Loucy (cell line): ENCODE measurements at regions not wholly inside any gene's neighbourhood (a gene's known extent, or its start where the extent isn't known, plus 50 kb on each side); places are given as distances from the start of the nearest gene placed in this dataset.

Source experiments
- H2AFZ ChIP-seq: fragments of 200-600 bp; sonication (generic); 2 replicates; pipeline ENCODE4 v1.6.0; 2016; ENCODE audit warnings: antibody characterized with exemption, mild to moderate bottlenecking, low read length, moderate library complexity
- H3F3A ChIP-seq: fragments of 200-600 bp; 2 replicates; pipeline ENCODE4 v1.6.0; 2016; ENCODE audit warnings: antibody characterized with exemption, low read depth, mild to moderate bottlenecking
- H3K27me3 ChIP-seq: fragments of 200-600 bp; sonication (generic); 2 replicates; pipeline ENCODE4 v1.6.1; 2014; ENCODE audit warnings: low read length, mild to moderate bottlenecking; ENCODE audit not compliant: insufficient read depth, poor library complexity, severe bottlenecking
- H3K36me3 ChIP-seq: fragments of 200-600 bp; sonication (generic); 2 replicates; pipeline ENCODE4 v1.6.1; 2016; ENCODE audit warnings: low read length; ENCODE audit not compliant: insufficient read depth
- H3K4me1 ChIP-seq: fragments of 200-600 bp; sonication (generic); 2 replicates; pipeline ENCODE4 v1.5.1; 2014; ENCODE audit warnings: low read length, mild to moderate bottlenecking; ENCODE audit not compliant: insufficient read depth, poor library complexity, severe bottlenecking
- H3K4me2 ChIP-seq: fragments of 200-600 bp; sonication (generic); 2 replicates; pipeline ENCODE4 v1.6.0; 2014; ENCODE audit warnings: antibody characterized with exemption, low read length, low read depth, mild to moderate bottlenecking; ENCODE audit not compliant: poor library complexity, severe bottlenecking
- H3K4me3 ChIP-seq: fragments of 200-600 bp; sonication (generic); 2 replicates; pipeline ENCODE4 v1.5.1; 2014; ENCODE audit warnings: low read length, mild to moderate bottlenecking, mixed read lengths; ENCODE audit not compliant: poor library complexity, severe bottlenecking
- H3K79me2 ChIP-seq: fragments of 200-600 bp; sonication (generic); 2 replicates; pipeline ENCODE4 v1.6.1; 2014; ENCODE audit warnings: low read length; ENCODE audit not compliant: insufficient read depth
- H3K9ac ChIP-seq: fragments of 200-600 bp; sonication (generic); 2 replicates; pipeline ENCODE4 v1.6.0; 2014; ENCODE audit warnings: mild to moderate bottlenecking, low read depth, low read length, moderate library complexity; ENCODE audit not compliant: poor library complexity, severe bottlenecking
- H3K9me2 ChIP-seq: fragments of 200-600 bp; sonication (generic); replicated peaks from 2 replicates; pipeline ENCODE4 v1.6.1; 2016; ENCODE audit warnings: low read depth, low read length, mixed read lengths
- H3K9me3 ChIP-seq: fragments of 200-600 bp; sonication (generic); 2 replicates; pipeline ENCODE4 v1.6.1; 2014; ENCODE audit warnings: mild to moderate bottlenecking, antibody characterized with exemption, low read length, low read depth; ENCODE audit not compliant: insufficient read depth
- H4K20me1 ChIP-seq: fragments of 200-600 bp; sonication (generic); 2 replicates; pipeline ENCODE4 v1.6.0; 2014; ENCODE audit warnings: antibody characterized with exemption, low read length, mild to moderate bottlenecking; ENCODE audit not compliant: insufficient read depth, poor library complexity, severe bottlenecking
- EZH2phosphoT487 ChIP-seq: fragments of 200-600 bp; IDR thresholded peaks from 2 replicates; pipeline ENCODE4 v1.6.1; 2018; ENCODE audit warnings: antibody characterized with exemption, mild to moderate bottlenecking, moderate library complexity, borderline replicate concordance
- TF ChIP-seq, protein P1 (sequence below): fragments of 200-600 bp; sonication (generic); conservative IDR thresholded peaks from 2 replicates; pipeline ENCODE4 v1.5.1; 2014; ENCODE audit warnings: mild to moderate bottlenecking, antibody characterized with exemption, low read length

DNA sequence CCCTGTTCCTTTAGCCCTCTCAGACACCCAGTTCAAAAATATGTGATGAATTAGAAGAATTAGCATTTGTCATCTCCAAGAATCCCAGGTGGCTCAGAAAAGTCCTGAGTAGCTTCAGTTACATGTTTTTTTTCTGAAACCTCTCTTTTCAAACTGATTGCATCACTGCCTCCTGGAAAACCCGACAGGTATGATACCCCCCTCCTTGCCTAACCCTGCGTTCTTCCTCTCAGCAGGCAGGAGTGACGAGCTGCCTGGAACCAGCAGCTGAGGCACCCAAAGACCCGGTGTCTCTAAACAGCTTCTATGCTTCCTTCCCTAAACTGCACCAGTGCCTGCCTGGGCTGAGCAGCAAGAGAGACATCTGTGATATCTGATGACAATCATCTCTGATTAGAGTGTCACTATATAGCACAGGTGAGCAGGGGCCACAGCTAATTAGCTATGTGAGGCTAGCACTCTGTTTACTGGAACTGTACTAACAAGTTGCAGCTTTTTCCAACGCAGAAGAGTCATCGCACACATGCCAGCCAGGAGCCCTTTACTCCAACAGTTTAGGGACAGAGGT, 376.4 kb upstream of the ATP5MC3 start:
- H3F3A ChIP-seq, result no peaks in the 10 kb centered on the region
- no peak overlapping the region for H3K4me3 ChIP-seq
- no peaks in the 10 kb centered on the region for H3K4me1 ChIP-seq
- no peaks in the 10 kb centered on the region for H3K79me2 ChIP-seq
- H3K36me3 ChIP-seq, result no peaks in the 10 kb centered on the region
- H2AFZ ChIP-seq, result 0 out of 2 replicates have a peak overlapping the region, but pooled peaks have one; percentile 4
- no peaks in the 10 kb centered on the region for H3K27me3 ChIP-seq
- TF ChIP-seq EZH2phosphoT487, result no peak
- TF ChIP-seq, protein P1, sequence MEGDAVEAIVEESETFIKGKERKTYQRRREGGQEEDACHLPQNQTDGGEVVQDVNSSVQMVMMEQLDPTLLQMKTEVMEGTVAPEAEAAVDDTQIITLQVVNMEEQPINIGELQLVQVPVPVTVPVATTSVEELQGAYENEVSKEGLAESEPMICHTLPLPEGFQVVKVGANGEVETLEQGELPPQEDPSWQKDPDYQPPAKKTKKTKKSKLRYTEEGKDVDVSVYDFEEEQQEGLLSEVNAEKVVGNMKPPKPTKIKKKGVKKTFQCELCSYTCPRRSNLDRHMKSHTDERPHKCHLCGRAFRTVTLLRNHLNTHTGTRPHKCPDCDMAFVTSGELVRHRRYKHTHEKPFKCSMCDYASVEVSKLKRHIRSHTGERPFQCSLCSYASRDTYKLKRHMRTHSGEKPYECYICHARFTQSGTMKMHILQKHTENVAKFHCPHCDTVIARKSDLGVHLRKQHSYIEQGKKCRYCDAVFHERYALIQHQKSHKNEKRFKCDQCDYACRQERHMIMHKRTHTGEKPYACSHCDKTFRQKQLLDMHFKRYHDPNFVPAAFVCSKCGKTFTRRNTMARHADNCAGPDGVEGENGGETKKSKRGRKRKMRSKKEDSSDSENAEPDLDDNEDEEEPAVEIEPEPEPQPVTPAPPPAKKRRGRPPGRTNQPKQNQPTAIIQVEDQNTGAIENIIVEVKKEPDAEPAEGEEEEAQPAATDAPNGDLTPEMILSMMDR, result no peak
- no peaks in the 10 kb centered on the region for H4K20me1 ChIP-seq
- no peaks in the 10 kb centered on the region for H3K9me2 ChIP-seq
- H3K9me3 ChIP-seq, result no peaks in the 10 kb centered on the region
- no peak overlapping the region for H3K9ac ChIP-seq
- H3K4me2 ChIP-seq, result no peak overlapping the region

DNA sequence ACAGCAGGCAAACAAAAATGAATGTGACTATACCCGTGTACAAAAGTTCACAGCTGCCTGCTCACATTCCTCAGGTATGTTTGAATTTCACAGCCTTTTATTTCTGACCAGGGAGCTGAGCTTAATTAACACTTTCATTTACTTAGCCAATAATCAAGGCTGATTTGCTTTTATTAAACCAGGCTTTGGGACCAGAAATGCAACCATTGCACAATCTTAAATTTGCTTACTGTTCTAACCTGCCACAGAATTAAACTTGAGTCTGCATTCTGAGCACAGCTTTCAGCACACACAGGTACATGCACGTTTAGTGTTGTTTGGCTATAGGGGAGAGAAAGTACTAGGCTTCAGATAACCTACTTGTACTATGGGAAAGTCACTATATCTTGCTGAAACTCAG, 372.4 kb upstream of the ATP5MC3 start:
- H3K4me3 ChIP-seq, result no peak overlapping the region
- no peaks in the 10 kb centered on the region for H3K9me3 ChIP-seq
- H2AFZ ChIP-seq, result no peak overlapping the region
- no peaks in the 10 kb centered on the region for H3K9me2 ChIP-seq
- H3K4me2 ChIP-seq, result no peak overlapping the region
- no peak for TF ChIP-seq EZH2phosphoT487
- TF ChIP-seq, protein P1, result no peak
- H3K36me3 ChIP-seq, result no peaks in the 10 kb centered on the region
- H3K4me1 ChIP-seq, result no peaks in the 10 kb centered on the region
- H4K20me1 ChIP-seq, result no peaks in the 10 kb centered on the region
- no peaks in the 10 kb centered on the region for H3K27me3 ChIP-seq
- no peaks in the 10 kb centered on the region for H3F3A ChIP-seq
- no peaks in the 10 kb centered on the region for H3K79me2 ChIP-seq
- no peak overlapping the region for H3K9ac ChIP-seq

DNA sequence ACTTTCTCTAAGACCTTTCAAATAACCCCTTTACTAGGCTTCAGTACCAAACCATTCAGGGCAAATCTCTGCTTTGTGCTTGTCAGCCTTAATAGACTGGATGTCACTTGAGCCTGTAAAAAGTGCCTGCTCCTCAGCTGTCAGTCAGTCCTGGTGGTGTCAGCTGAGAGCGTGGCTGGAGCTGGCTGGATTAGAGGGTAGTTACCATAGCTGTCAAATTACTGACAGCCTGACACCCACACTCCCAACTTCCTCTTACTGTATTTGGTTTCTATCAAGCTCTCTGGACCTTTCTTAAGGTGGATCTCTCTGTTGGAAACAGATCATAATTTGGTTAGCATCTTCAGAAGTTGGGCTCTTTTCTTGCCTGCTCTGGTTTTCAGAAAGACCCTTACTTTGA, 371.4 kb upstream of the ATP5MC3 start:
- Histone ChIP-seq H3K79me2 (no peaks in the 10 kb centered on the region), H3K4me2 (no peak overlapping the region), H3K4me1 (no peaks in the 10 kb centered on the region), H3K27me3 (no peaks in the 10 kb centered on the region), H3K9me3 (no peaks in the 10 kb centered on the region), H4K20me1 (no peaks in the 10 kb centered on the region), H3K36me3 (no peaks in the 10 kb centered on the region), H3K9ac (no peak overlapping the region), H3K4me3 (no peak overlapping the region), H3K9me2 (no peaks in the 10 kb centered on the region), H2AFZ (no peak overlapping the region), H3F3A (no peaks in the 10 kb centered on the region)
- no peak for TF ChIP-seq EZH2phosphoT487
- TF ChIP-seq, protein P1, result no peak
